Superior temporal gyrus (tissue), 1 donor: ENCODE measurements at regions not wholly inside any gene's neighbourhood (a gene's known extent, or its start where the extent isn't known, plus 50 kb on each side); places are given as distances from the start of the nearest gene placed in this dataset.
"Not testable (repeated sequence)": the region's sequence is repeated elsewhere in the genome, so short reads cannot be mapped to it uniquely, and the experiment has no call there.

Source experiments
- DNase-seq: peaks from one replicate; pipeline ENCODE4 v3.0.0-alpha.2; 2016; ENCODE audit errors: extremely low spot score

GRCh38 chr4:81781799-81782198, 310.1 kb upstream of the RASGEF1B start:
- no peak for DNase-seq

GRCh38 chr4:81777718-81778117, 306.0 kb upstream of the RASGEF1B start:
- DNase-seq, result not testable (repeated sequence)

GRCh38 chr4:81776794-81777193, 305.1 kb upstream of the RASGEF1B start:
- no peak for DNase-seq

GRCh38 chr4:81773557-81773956, 301.9 kb upstream of the RASGEF1B start:
- DNase-seq, result no peak

GRCh38 chr4:81771721-81772120, 300.0 kb upstream of the RASGEF1B start:
- no peak for DNase-seq

GRCh38 chr4:81769244-81769643, 297.5 kb upstream of the RASGEF1B start:
- no peak for DNase-seq

- DNase-seq, result no peak
Measured at GRCh38 chr4:81758574-81759264, 287.0 kb upstream of the RASGEF1B start.

- no peak for DNase-seq
Measured at GRCh38 chr4:81757691-81758090, 286.0 kb upstream of the RASGEF1B start.

GRCh38 chr4:81756973-81757372, 285.3 kb upstream of the RASGEF1B start:
- DNase-seq, result no peak

- no peak for DNase-seq
Measured at GRCh38 chr4:81756042-81756441, 284.3 kb upstream of the RASGEF1B start.

GRCh38 chr4:81754169-81754568, 282.5 kb upstream of the RASGEF1B start:
- no peak for DNase-seq

GRCh38 chr4:81751531-81752289, 280.0 kb upstream of the RASGEF1B start:
- DNase-seq, result no peak

GRCh38 chr4:81747242-81747930, 275.7 kb upstream of the RASGEF1B start:
- DNase-seq, result no peak

- no peak for DNase-seq
Measured at GRCh38 chr4:81746773-81747172, 275.1 kb upstream of the RASGEF1B start.

GRCh38 chr4:81746071-81746470, 274.4 kb upstream of the RASGEF1B start:
- no peak for DNase-seq

- DNase-seq, result no peak
Measured at GRCh38 chr4:81745050-81745449, 273.3 kb upstream of the RASGEF1B start.

- no peak for DNase-seq
Measured at GRCh38 chr4:81743731-81744435, 272.2 kb upstream of the RASGEF1B start.

GRCh38 chr4:81740487-81740886, 268.8 kb upstream of the RASGEF1B start:
- DNase-seq, result no peak

- no peak for DNase-seq
Measured at GRCh38 chr4:81738891-81739290, 267.2 kb upstream of the RASGEF1B start.

- DNase-seq, result no peak
Measured at GRCh38 chr4:81737865-81738559, 266.3 kb upstream of the RASGEF1B start.

- no peak for DNase-seq
Measured at GRCh38 chr4:81736324-81736723, 264.6 kb upstream of the RASGEF1B start.
